GM23338 (cell line): ENCODE measurements at regions not wholly inside any gene's neighbourhood (a gene's known extent, or its start where the extent isn't known, plus 50 kb on each side); places are given as distances from the start of the nearest gene placed in this dataset.

Experiments used
- ATAC-seq: fragments of 200-7000 bp; cut with Tn5 transposase; 3 replicates; pipeline ENCODE4 v1.9.1; 2020
- DNase-seq: peaks from one replicate; pipeline ENCODE4 v3.0.0-alpha.2; 2015; ENCODE audit warnings: low spot score
- H2AFZ ChIP-seq: fragments of 200-600 bp; sonication (generic); 2 replicates; pipeline ENCODE4 v1.8.0; 2016; ENCODE audit warnings: antibody characterized with exemption, mild to moderate bottlenecking, moderate library complexity
- H3F3A ChIP-seq: fragments of 200-600 bp; sonication (generic); replicated peaks from 2 replicates; pipeline ENCODE4 v1.8.0; 2017; ENCODE audit warnings: antibody characterized with exemption, mixed run types, low read depth
- H3K27ac ChIP-seq: fragments of 200-600 bp; sonication (generic); 2 replicates; pipeline ENCODE4 v1.6.1; 2016; ENCODE audit warnings: low read depth
- H3K27me3 ChIP-seq: fragments of 200-600 bp; sonication (generic); 2 replicates; pipeline ENCODE4 v1.8.0; 2016; ENCODE audit warnings: mild to moderate bottlenecking, mixed run types, moderate library complexity; ENCODE audit not compliant: insufficient read depth
- H3K36me3 ChIP-seq: fragments of 200-600 bp; sonication (generic); 2 replicates; pipeline ENCODE4 v1.8.0; 2016; ENCODE audit warnings: mild to moderate bottlenecking; ENCODE audit not compliant: insufficient read depth
- H3K4me1 ChIP-seq: fragments of 200-600 bp; sonication (generic); 2 replicates; pipeline ENCODE4 v1.8.0; 2016; ENCODE audit warnings: mild to moderate bottlenecking, moderate library complexity; ENCODE audit not compliant: insufficient read depth
- H3K4me2 ChIP-seq: fragments of 200-600 bp; sonication (generic); 2 replicates; pipeline ENCODE4 v1.7.1; 2017; ENCODE audit warnings: mixed run types
- H3K4me3 ChIP-seq: fragments of 200-600 bp; sonication (generic); 2 replicates; pipeline ENCODE4 v1.6.1; 2016; ENCODE audit warnings: mixed run types
- H3K79me2 ChIP-seq: fragments of 200-600 bp; sonication (generic); replicated peaks from 2 replicates; pipeline ENCODE4 v1.8.0; 2017; ENCODE audit warnings: mild to moderate bottlenecking; ENCODE audit not compliant: insufficient read depth
- H3K9me2 ChIP-seq: fragments of 200-600 bp; sonication (generic); 2 replicates; pipeline ENCODE4 v1.8.0; 2017; ENCODE audit not compliant: insufficient read depth
- H4K20me1 ChIP-seq: fragments of 200-600 bp; sonication (generic); replicated peaks from 2 replicates; pipeline ENCODE4 v1.8.0; 2017; ENCODE audit warnings: mild to moderate bottlenecking; ENCODE audit not compliant: insufficient read depth
- H3K27ac Mint-ChIP-seq: 2 replicates; pipeline ENCODE4 v1.8.0; 2020; ENCODE audit warnings: inconsistent platforms, mild to moderate bottlenecking, moderate library complexity, mixed read lengths
- H3K27me3 Mint-ChIP-seq: 3 replicates; pipeline ENCODE4 v1.8.0; 2022; ENCODE audit warnings: low read depth, mild to moderate bottlenecking, moderate library complexity, mixed read lengths, inconsistent platforms; ENCODE audit not compliant: insufficient read depth, poor library complexity
- H3K36me3 Mint-ChIP-seq: 3 replicates; pipeline ENCODE4 v1.8.0; 2021; ENCODE audit warnings: low read depth, mild to moderate bottlenecking, inconsistent platforms, moderate library complexity, mixed read lengths
- H3K4me1 Mint-ChIP-seq: 3 replicates; pipeline ENCODE4 v1.8.0; 2020; ENCODE audit warnings: mild to moderate bottlenecking, inconsistent platforms, mixed read lengths
- H3K4me3 Mint-ChIP-seq: 3 replicates; pipeline ENCODE4 v1.8.0; 2021; ENCODE audit warnings: moderate library complexity, mild to moderate bottlenecking, inconsistent platforms, mixed read lengths
- H3K9me3 Mint-ChIP-seq: 3 replicates; pipeline ENCODE4 v1.8.0; 2020; ENCODE audit warnings: moderate library complexity, mild to moderate bottlenecking, inconsistent platforms, mixed read lengths
- CREB1 ChIP-seq: fragments of 250-450 bp; sonication (Bioruptor Pico); IDR thresholded peaks from 2 replicates; pipeline ENCODE4 v1.5.0; 2020; ENCODE audit warnings: low read depth, mild to moderate bottlenecking, moderate library complexity
- CTCF ChIP-seq, 2 experiments: fragments of 200-600 bp in 1 of 2; sonication (generic) in 1 of 2; conservative IDR thresholded peaks; 2 replicates each; pipeline versions ENCODE4 v1.5.1 to v1.6.1; 2016 to 2017; ENCODE audit warnings: antibody characterized with exemption in 2 of 2, low read depth in 2 of 2, mild to moderate bottlenecking in 2 of 2, moderate library complexity in 1 of 2
- EZH2 ChIP-seq: fragments of 200-600 bp; sonication (generic); IDR thresholded peaks from one replicate; pipeline ENCODE4 v1.8.0; 2017; ENCODE audit warnings: antibody characterized with exemption, mild to moderate bottlenecking, low read depth; ENCODE audit not compliant: unreplicated experiment
- EZH2phosphoT487 ChIP-seq: fragments of 200-600 bp; sonication (generic); IDR thresholded peaks from one replicate; pipeline ENCODE4 v1.8.1; 2018; ENCODE audit warnings: antibody characterized with exemption; ENCODE audit not compliant: unreplicated experiment
- JUNB ChIP-seq: IDR thresholded peaks from one replicate; pipeline ENCODE4 v1.6.1; 2016; ENCODE audit warnings: antibody characterized with exemption; ENCODE audit not compliant: unreplicated experiment
- NANOG ChIP-seq: IDR thresholded peaks from 2 replicates; pipeline ENCODE4 v1.6.1; 2016; ENCODE audit warnings: antibody characterized with exemption, borderline replicate concordance
- POLR2AphosphoS5 ChIP-seq: IDR thresholded peaks from 2 replicates; pipeline ENCODE4 v1.6.1; 2016; ENCODE audit warnings: antibody characterized with exemption, low read depth
- ZNF114 ChIP-seq: fragments of 250-450 bp; sonication (Bioruptor Pico); IDR thresholded peaks from 2 replicates; pipeline ENCODE4 v1.5.0; 2020; ENCODE audit warnings: mild to moderate bottlenecking, moderate library complexity
- ZNF331 ChIP-seq: fragments of 250-450 bp; sonication (Bioruptor Pico); IDR thresholded peaks from 2 replicates; pipeline ENCODE4 v1.5.0; 2020; ENCODE audit warnings: low read depth, mild to moderate bottlenecking, moderate library complexity
- ZNF462 ChIP-seq: fragments of 250-450 bp; sonication (Bioruptor Pico); IDR thresholded peaks from 2 replicates; pipeline ENCODE4 v1.5.0; 2020; ENCODE audit warnings: mild to moderate bottlenecking, moderate library complexity

- Histone ChIP-seq H3K27me3 (no peaks in the 10 kb centered on the region), H3K79me2 (no peaks in the 10 kb centered on the region), H3K36me3 (no peaks in the 10 kb centered on the region), H3K4me3 (no peak overlapping the region), H3K4me1 (no peaks in the 10 kb centered on the region), H3K9me2 (no peaks in the 10 kb centered on the region), H2AFZ (no peak overlapping the region), H3F3A (no peaks in the 10 kb centered on the region), H4K20me1 (no peaks in the 10 kb centered on the region), H3K27ac (no peak overlapping the region), H3K4me2 (no peak overlapping the region)
- DNase-seq (no peak), ATAC-seq (no peak)
- Mint-ChIP-seq H3K36me3 (no peaks in the 10 kb centered on the region), H3K4me1 (no peaks in the 10 kb centered on the region), H3K27me3 (peaks cover 2% of the 10 kb centered on the region), H3K9me3 (no peaks in the 10 kb centered on the region), H3K27ac (no peak overlapping the region), H3K4me3 (no peak overlapping the region)
- no peak for TF ChIP-seq ZNF331 (CRISPR knock-in tag)
- no peak for TF ChIP-seq ZNF462
- TF ChIP-seq JUNB = no peak
- TF ChIP-seq NANOG = no peak
- no peak for TF ChIP-seq EZH2phosphoT487
- no peak for TF ChIP-seq ZNF114 (CRISPR knock-in tag)
These were observed 200.9 kb downstream of the MBL2 start for GRCh38 chr10:52571516-52572182.

- DNase-seq (no peak), ATAC-seq (no peak)
- Mint-ChIP-seq H3K36me3 (no peaks in the 10 kb centered on the region), H3K27me3 (peaks cover 2% of the 10 kb centered on the region), H3K9me3 (no peaks in the 10 kb centered on the region), H3K4me1 (no peaks in the 10 kb centered on the region), H3K27ac (no peak overlapping the region), H3K4me3 (no peak overlapping the region)
- no peak overlapping the region for H3K27ac ChIP-seq
- no peaks in the 10 kb centered on the region for H3K9me2 ChIP-seq
- H3K27me3 ChIP-seq = no peaks in the 10 kb centered on the region
- no peaks in the 10 kb centered on the region for H4K20me1 ChIP-seq
- H3K36me3 ChIP-seq = no peaks in the 10 kb centered on the region
- no peaks in the 10 kb centered on the region for H3F3A ChIP-seq
- no peak overlapping the region for H2AFZ ChIP-seq
- no peak overlapping the region for H3K4me3 ChIP-seq
- H3K79me2 ChIP-seq = no peaks in the 10 kb centered on the region
- no peak overlapping the region for H3K4me2 ChIP-seq
- H3K4me1 ChIP-seq = no peaks in the 10 kb centered on the region
- TF ChIP-seq CREB1 = no peak
- no peak for TF ChIP-seq NANOG
- TF ChIP-seq EZH2 = no peak
- TF ChIP-seq CTCF (conservative IDR thresholded peaks at IDR 0.05; ENCODE audit: low read depth in 2 of 2) = no peak
- no peak for TF ChIP-seq POLR2AphosphoS5
- no peak for TF ChIP-seq ZNF114 (CRISPR knock-in tag)
These were observed 199.2 kb downstream of the MBL2 start for GRCh38 chr10:52573347-52573746.
